Kidney (tissue), 13 donors: ENCODE measurements at regions not wholly inside any gene's neighbourhood (a gene's known extent, or its start where the extent isn't known, plus 50 kb on each side); places are given as distances from the start of the nearest gene placed in this dataset.

Experiments used
- DNase-seq, 5 donors: peaks; one replicate each; pipeline ENCODE4 v3.0.0-alpha.2; 2013 to 2020
- FAIRE-seq: peaks from 2 replicates; lab custom pipeline; 2012; peaks lifted over from hg19 to GRCh38; lab: Jason Lieb, UNC
- H3K27ac ChIP-seq, 2 donors: one replicate each; pipeline ENCODE4 v1.7.0; 2013; ENCODE audit warnings: low read depth in 2 of 2, low read length in 2 of 2, inconsistent platforms in 1 of 2
- H3K27me3 ChIP-seq: one replicate; pipeline ENCODE4 v1.7.1; 2013; ENCODE audit warnings: low read length, inconsistent platforms; ENCODE audit not compliant: control insufficient read depth, insufficient read depth
- H3K36me3 ChIP-seq, 3 donors: one replicate each; pipeline versions ENCODE4 v1.7.0 to v1.7.1; 2013; ENCODE audit warnings: low read length in 3 of 3, control low read depth in 1 of 3, inconsistent platforms in 1 of 3; ENCODE audit not compliant: insufficient read depth in 3 of 3, control insufficient read depth in 2 of 3
- H3K4me1 ChIP-seq, 3 donors: one replicate each; pipeline versions ENCODE4 v1.7.0 to v1.7.1; 2013; ENCODE audit warnings: low read length in 3 of 3, inconsistent platforms in 1 of 3, low read depth in 1 of 3; ENCODE audit not compliant: control insufficient read depth in 2 of 3, insufficient read depth in 2 of 3
- H3K4me3 ChIP-seq, 3 donors: one replicate each; pipeline versions ENCODE4 v1.7.0 to v1.8.1; 2013; ENCODE audit warnings: low read length in 3 of 3, control low read depth in 1 of 3, inconsistent platforms in 1 of 3
- H3K9ac ChIP-seq, 3 donors: one replicate each; pipeline versions ENCODE4 v1.7.0 to v1.7.1; 2013; ENCODE audit warnings: low read length in 3 of 3, control low read depth in 1 of 3, inconsistent platforms in 1 of 3
- H3K9me3 ChIP-seq, 3 donors: one replicate each; pipeline versions ENCODE4 v1.7.0 to v1.7.1; 2013; ENCODE audit warnings: low read length in 3 of 3, control low read depth in 1 of 3, inconsistent platforms in 1 of 3; ENCODE audit not compliant: control insufficient read depth in 2 of 3, insufficient read depth in 1 of 3
- CTCF ChIP-seq: IDR thresholded peaks from 3 replicates; pipeline ENCODE4 v1.5.1; 2012; ENCODE audit warnings: mild to moderate bottlenecking, moderate library complexity, borderline replicate concordance; ENCODE audit not compliant: insufficient read depth; ENCODE audit errors: extremely low read depth
- intact Hi-C: fragments of 100-400 bp; cut with DNase I; formaldehyde crosslinking; loops from one replicate; pipeline ENCODE4 v1.11.1; 2022
- donor health status: control.
- donor health status: control.
- donor health status: control.
- donor health status: control.
- donor health status: control.
- donor health status: DM: yes; HTN: yes; CAD: no.
- donor health status: Normal renal cell carcinoma (clear cell type).

GRCh38 chr6:49255335-49255734 lies 207.7 kb downstream of the MMUT start:
- DNase-seq: no peak
- Histone ChIP-seq H3K9ac (no peak overlapping the region), H3K4me1 (no peaks in the 10 kb centered on the region), H3K36me3 (no peaks in the 10 kb centered on the region), H3K9me3 (no peaks in the 10 kb centered on the region), H3K27me3 (no peaks in the 10 kb centered on the region), H3K4me3 (no peak overlapping the region), H3K27ac (no peak overlapping the region)
- FAIRE-seq: no peak
- TF ChIP-seq CTCF: no peak
- intact Hi-C loops: no loop called here

DNA sequence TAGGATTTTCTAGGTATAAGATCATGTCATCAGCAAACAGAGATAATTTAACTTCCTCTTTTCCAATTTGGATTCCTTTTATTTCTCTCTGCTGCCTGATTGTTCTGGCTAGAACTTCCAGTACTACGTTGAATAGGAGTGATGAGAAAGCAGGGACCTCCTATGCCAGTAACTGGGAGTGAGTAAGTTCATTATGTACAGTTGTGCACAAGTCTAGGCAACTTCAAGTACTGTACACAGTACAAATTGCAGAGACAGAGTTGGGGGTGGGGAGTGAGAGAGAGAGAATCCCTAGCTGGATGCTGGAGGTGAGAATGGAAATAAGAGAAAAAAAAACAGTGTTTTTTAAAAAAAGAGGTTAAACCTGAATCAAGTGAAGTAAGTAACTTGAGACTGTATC lies 210.2 kb downstream of the MMUT start:
- no peak overlapping the region for H3K27ac ChIP-seq
- no peak overlapping the region for H3K9ac ChIP-seq
- DNase-seq (peak in 1 of 5 donors; percentile 2), FAIRE-seq (no peak)
- H3K27me3 ChIP-seq: no peaks in the 10 kb centered on the region
- no peak overlapping the region for H3K4me3 ChIP-seq
- TF ChIP-seq CTCF: no peak
- no peaks in the 10 kb centered on the region for H3K36me3 ChIP-seq
- no peaks in the 10 kb centered on the region for H3K9me3 ChIP-seq
- no peaks in the 10 kb centered on the region for H3K4me1 ChIP-seq
- intact Hi-C loops: no loop called here

GRCh38 chr6:49233483-49233882 lies 229.6 kb downstream of the MMUT start:
- no peak for FAIRE-seq
- no peak for TF ChIP-seq CTCF
- intact Hi-C loops: no loop called here
- H3K9ac ChIP-seq: no peak overlapping the region
- H3K36me3 ChIP-seq: no peaks in the 10 kb centered on the region
- no peak for DNase-seq
- H3K27me3 ChIP-seq: no peaks in the 10 kb centered on the region
- no peak overlapping the region for H3K27ac ChIP-seq
- no peaks in the 10 kb centered on the region for H3K4me1 ChIP-seq
- H3K9me3 ChIP-seq: peaks cover 0 to 5% (median 0%) of the 10 kb centered on the region in 3 donors
- H3K4me3 ChIP-seq: no peak overlapping the region

GRCh38 chr6:49225471-49225870 lies 237.6 kb downstream of the MMUT start:
- TF ChIP-seq CTCF: no peak
- H3K9me3 ChIP-seq: no peaks in the 10 kb centered on the region
- intact Hi-C loops: no loop called here
- FAIRE-seq (no peak), DNase-seq (no peak)
- no peak overlapping the region for H3K9ac ChIP-seq
- no peak overlapping the region for H3K4me3 ChIP-seq
- no peaks in the 10 kb centered on the region for H3K4me1 ChIP-seq
- no peaks in the 10 kb centered on the region for H3K27me3 ChIP-seq
- no peaks in the 10 kb centered on the region for H3K36me3 ChIP-seq
- no peak overlapping the region for H3K27ac ChIP-seq
